ENCODE measurements at regions not wholly inside any gene's neighbourhood (a gene's known extent, or its start where the extent isn't known, plus 50 kb on each side); places are given as distances from the start of the nearest gene placed in this dataset.

DNA sequence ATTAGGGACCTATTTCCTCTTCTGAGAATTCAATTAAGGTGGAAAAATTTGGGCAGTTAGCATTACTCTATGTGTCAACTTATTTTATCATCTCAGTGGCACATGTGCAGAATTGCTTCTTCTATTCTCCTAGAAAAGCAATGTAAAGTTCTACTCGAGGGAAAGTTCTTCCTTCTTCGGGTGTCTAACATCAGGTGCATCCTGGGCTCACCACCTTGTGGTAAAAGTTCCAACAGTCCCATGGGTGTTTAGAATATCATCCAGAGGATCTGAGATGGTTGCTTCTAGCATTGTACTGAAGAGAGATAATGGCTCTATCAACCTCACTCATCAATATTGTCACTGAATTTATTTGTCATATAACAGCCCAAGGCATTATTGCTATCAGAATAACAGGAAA, 969.7 kb downstream of the PDHA2 start:
- no peak for TF ChIP-seq EGR1 (IDR thresholded peaks at IDR 0.05)
- TF ChIP-seq TCF12 (IDR thresholded peaks at IDR 0.05; ENCODE audit: low read depth), result no peak
- TF ChIP-seq EP300 (IDR thresholded peaks at IDR 0.05; ENCODE audit: borderline replicate concordance), result no peak
- no peak for TF ChIP-seq CEBPB (IDR thresholded peaks at IDR 0.05)
- no peak for TF ChIP-seq FOXM1 (IDR thresholded peaks at IDR 0.05; ENCODE audit: borderline replicate concordance, low read depth)
- TF ChIP-seq YY1 (IDR thresholded peaks at IDR 0.05; ENCODE audit: low read depth), result no peak
- TF ChIP-seq CREB1 (IDR thresholded peaks at IDR 0.05; ENCODE audit: low read depth), result no peak
- no peak for TF ChIP-seq TAF1 (IDR thresholded peaks at IDR 0.05; ENCODE audit: low read depth)
- no peak for TF ChIP-seq TEAD4 (IDR thresholded peaks at IDR 0.05)
- TF ChIP-seq RAD21 (IDR thresholded peaks at IDR 0.05; ENCODE audit: low read depth), result no peak
- no peak for TF ChIP-seq ZBTB7A (IDR thresholded peaks at IDR 0.05; ENCODE audit: low read depth)
- TF ChIP-seq, protein P1, sequence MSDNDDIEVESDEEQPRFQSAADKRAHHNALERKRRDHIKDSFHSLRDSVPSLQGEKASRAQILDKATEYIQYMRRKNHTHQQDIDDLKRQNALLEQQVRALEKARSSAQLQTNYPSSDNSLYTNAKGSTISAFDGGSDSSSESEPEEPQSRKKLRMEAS (IDR thresholded peaks at IDR 0.05), result no peak
- TF ChIP-seq, protein P2, sequence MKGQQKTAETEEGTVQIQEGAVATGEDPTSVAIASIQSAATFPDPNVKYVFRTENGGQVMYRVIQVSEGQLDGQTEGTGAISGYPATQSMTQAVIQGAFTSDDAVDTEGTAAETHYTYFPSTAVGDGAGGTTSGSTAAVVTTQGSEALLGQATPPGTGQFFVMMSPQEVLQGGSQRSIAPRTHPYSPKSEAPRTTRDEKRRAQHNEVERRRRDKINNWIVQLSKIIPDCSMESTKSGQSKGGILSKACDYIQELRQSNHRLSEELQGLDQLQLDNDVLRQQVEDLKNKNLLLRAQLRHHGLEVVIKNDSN (IDR thresholded peaks at IDR 0.05), result no peak
- no peak for TF ChIP-seq NFIC (IDR thresholded peaks at IDR 0.05)
- TF ChIP-seq, protein P3, sequence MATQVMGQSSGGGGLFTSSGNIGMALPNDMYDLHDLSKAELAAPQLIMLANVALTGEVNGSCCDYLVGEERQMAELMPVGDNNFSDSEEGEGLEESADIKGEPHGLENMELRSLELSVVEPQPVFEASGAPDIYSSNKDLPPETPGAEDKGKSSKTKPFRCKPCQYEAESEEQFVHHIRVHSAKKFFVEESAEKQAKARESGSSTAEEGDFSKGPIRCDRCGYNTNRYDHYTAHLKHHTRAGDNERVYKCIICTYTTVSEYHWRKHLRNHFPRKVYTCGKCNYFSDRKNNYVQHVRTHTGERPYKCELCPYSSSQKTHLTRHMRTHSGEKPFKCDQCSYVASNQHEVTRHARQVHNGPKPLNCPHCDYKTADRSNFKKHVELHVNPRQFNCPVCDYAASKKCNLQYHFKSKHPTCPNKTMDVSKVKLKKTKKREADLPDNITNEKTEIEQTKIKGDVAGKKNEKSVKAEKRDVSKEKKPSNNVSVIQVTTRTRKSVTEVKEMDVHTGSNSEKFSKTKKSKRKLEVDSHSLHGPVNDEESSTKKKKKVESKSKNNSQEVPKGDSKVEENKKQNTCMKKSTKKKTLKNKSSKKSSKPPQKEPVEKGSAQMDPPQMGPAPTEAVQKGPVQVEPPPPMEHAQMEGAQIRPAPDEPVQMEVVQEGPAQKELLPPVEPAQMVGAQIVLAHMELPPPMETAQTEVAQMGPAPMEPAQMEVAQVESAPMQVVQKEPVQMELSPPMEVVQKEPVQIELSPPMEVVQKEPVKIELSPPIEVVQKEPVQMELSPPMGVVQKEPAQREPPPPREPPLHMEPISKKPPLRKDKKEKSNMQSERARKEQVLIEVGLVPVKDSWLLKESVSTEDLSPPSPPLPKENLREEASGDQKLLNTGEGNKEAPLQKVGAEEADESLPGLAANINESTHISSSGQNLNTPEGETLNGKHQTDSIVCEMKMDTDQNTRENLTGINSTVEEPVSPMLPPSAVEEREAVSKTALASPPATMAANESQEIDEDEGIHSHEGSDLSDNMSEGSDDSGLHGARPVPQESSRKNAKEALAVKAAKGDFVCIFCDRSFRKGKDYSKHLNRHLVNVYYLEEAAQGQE (IDR thresholded peaks at IDR 0.05; ENCODE audit: low read depth), result no peak

DNA sequence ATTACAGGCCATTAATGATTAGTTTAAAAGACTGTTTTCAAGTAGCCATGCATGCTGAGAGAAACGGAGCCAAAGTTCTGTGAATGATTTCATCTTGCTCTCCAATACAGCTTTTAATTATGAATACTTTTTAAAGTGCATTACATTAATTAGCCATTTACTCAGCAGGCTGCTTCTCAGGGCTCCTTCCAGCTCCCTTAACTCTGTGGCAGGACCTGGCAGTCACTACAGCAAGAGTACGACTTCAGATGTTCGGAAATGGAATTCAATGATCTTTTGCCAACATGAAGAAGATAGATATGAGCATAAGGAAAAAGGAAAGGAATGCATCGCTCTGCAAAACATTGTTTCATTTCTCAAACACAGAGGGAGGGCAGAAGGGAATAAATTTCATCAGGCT, 987.2 kb downstream of the PDHA2 start:
- TF ChIP-seq YY1 (IDR thresholded peaks at IDR 0.05; ENCODE audit: low read depth), result no peak
- TF ChIP-seq EP300 (IDR thresholded peaks at IDR 0.05; ENCODE audit: borderline replicate concordance), result no peak
- TF ChIP-seq, protein P3 (IDR thresholded peaks at IDR 0.05; ENCODE audit: low read depth), result no peak
- no peak for TF ChIP-seq FOXM1 (IDR thresholded peaks at IDR 0.05; ENCODE audit: borderline replicate concordance, low read depth)
- TF ChIP-seq, protein P2 (IDR thresholded peaks at IDR 0.05), result no peak
- TF ChIP-seq EGR1 (IDR thresholded peaks at IDR 0.05), result no peak
- TF ChIP-seq NFIC (IDR thresholded peaks at IDR 0.05), result no peak
- TF ChIP-seq, protein P1 (IDR thresholded peaks at IDR 0.05), result no peak
- TF ChIP-seq TAF1 (IDR thresholded peaks at IDR 0.05; ENCODE audit: low read depth), result no peak

DNA sequence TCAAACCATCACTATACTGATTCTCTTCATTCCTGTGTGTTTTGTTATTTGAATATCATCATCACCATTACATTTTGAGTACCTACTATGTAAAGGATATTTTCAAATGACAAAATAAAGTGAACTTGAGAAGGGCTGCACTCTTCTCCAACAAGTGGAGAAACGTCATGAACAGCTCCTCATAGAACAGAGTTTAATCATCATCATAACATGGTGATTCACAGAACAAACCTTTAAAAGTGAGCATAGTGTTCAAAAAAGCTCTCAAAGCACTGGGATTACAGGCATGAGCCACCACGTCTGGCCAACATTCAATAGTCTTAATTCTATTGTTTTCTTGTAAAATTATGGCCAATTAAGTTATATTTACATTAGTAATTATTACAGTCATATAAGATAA, 993.9 kb downstream of the PDHA2 start:
- TF ChIP-seq FOXM1 (IDR thresholded peaks at IDR 0.05; ENCODE audit: borderline replicate concordance, low read depth) (no peak), CEBPB (IDR thresholded peaks at IDR 0.05) (no peak), EP300 (IDR thresholded peaks at IDR 0.05; ENCODE audit: borderline replicate concordance) (no peak), CREB1 (IDR thresholded peaks at IDR 0.05; ENCODE audit: low read depth) (no peak), RAD21 (IDR thresholded peaks at IDR 0.05; ENCODE audit: low read depth) (no peak), ZBTB7A (IDR thresholded peaks at IDR 0.05; ENCODE audit: low read depth) (no peak), YY1 (IDR thresholded peaks at IDR 0.05; ENCODE audit: low read depth) (no peak), EGR1 (IDR thresholded peaks at IDR 0.05) (no peak), NFIC (IDR thresholded peaks at IDR 0.05) (no peak), TEAD4 (IDR thresholded peaks at IDR 0.05) (no peak), TAF1 (IDR thresholded peaks at IDR 0.05; ENCODE audit: low read depth) (no peak), TCF12 (IDR thresholded peaks at IDR 0.05; ENCODE audit: low read depth) (no peak)
- TF ChIP-seq, protein P2 (IDR thresholded peaks at IDR 0.05), result no peak
- TF ChIP-seq, protein P3 (IDR thresholded peaks at IDR 0.05; ENCODE audit: low read depth), result no peak
- TF ChIP-seq, protein P1 (IDR thresholded peaks at IDR 0.05), result no peak

DNA sequence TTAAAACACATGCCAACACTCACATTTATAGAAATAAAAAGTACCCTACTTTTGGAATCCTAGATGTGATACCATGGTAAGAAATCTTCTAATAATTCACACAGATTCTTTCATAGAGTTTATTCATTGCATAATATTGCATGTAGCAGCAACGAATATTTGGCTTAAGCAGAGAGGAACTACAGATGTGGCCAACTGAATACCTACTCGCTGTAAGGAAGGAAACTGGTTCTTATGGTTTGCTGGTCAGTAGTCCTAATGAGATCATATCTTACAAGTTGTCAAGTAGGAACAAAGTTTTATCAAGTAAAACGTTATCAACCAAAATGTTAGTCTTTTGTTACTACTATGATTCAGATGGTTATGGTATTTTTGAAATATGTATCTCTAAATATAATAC, 996.1 kb downstream of the PDHA2 start:
- TF ChIP-seq EP300 (IDR thresholded peaks at IDR 0.05; ENCODE audit: borderline replicate concordance) (no peak), NFIC (IDR thresholded peaks at IDR 0.05) (no peak), CEBPB (IDR thresholded peaks at IDR 0.05) (no peak), TCF12 (IDR thresholded peaks at IDR 0.05; ENCODE audit: low read depth) (no peak), ZBTB7A (IDR thresholded peaks at IDR 0.05; ENCODE audit: low read depth) (no peak), CREB1 (IDR thresholded peaks at IDR 0.05; ENCODE audit: low read depth) (no peak), TAF1 (IDR thresholded peaks at IDR 0.05; ENCODE audit: low read depth) (no peak), FOXM1 (IDR thresholded peaks at IDR 0.05; ENCODE audit: borderline replicate concordance, low read depth) (no peak), EGR1 (IDR thresholded peaks at IDR 0.05) (no peak), YY1 (IDR thresholded peaks at IDR 0.05; ENCODE audit: low read depth) (no peak), RAD21 (IDR thresholded peaks at IDR 0.05; ENCODE audit: low read depth) (no peak), TEAD4 (IDR thresholded peaks at IDR 0.05) (no peak)
- TF ChIP-seq, protein P3 (IDR thresholded peaks at IDR 0.05; ENCODE audit: low read depth), result no peak
- TF ChIP-seq, protein P2 (IDR thresholded peaks at IDR 0.05), result no peak
- TF ChIP-seq, protein P1 (IDR thresholded peaks at IDR 0.05), result no peak

Measured in Ishikawa (cell line).